HG02938 (cell line): ENCODE measurements at regions not wholly inside any gene's neighbourhood (a gene's known extent, or its start where the extent isn't known, plus 50 kb on each side); places are given as distances from the start of the nearest gene placed in this dataset.

Source experiments
- ATAC-seq: cut with Tn5 transposase; IDR thresholded peaks from one replicate; pipeline ENCODE4 v1.9.1; 2021; ENCODE audit warnings: mild to moderate bottlenecking, moderate library complexity; ENCODE audit not compliant: unreplicated experiment

DNA sequence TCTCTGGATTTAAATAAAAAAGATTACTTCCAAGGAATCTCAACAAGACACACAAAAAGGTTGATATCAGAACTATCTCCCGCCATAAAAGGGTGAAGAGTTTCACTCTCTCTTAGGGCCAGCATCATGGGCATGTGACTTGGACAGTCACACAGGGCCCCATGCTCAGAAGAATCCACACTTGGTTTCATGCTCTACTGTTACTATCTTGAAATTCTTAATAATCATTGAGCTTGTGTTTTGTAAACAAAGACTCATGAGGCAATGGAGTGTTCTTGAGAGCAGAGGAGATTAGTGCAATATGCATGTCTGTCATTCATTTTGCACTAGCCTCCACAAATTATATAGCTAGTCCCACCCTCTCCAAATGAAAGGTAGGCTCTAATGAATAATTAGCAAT, 58.4 kb downstream of the HMHB1 start:
- ATAC-seq, result no peak

GRCh38 chr5:143870871-143871632, 59.1 kb downstream of the HMHB1 start:
- no peak for ATAC-seq

DNA sequence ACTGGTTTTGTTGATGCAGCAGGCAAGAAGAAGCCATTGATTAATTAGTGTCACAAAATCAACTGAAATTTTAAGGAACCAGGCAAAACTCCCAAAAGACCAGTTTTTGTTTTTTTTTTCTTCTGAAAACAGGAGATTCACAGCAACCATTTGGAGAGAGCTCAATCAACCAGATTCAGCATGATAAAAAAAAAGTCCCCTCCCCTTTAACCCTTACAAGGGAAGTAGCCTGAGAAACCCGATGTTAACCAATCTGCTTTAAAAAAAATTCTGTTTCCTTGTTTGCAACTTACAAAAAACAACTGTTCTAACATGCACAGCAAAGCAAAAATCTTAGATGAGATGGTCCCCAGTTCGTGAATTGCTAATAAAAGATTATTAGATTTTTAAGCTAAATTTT, 59.7 kb downstream of the HMHB1 start:
- no peak for ATAC-seq

- no peak for ATAC-seq
Observed at GRCh38 chr5:143874312-143874711, 62.4 kb downstream of the HMHB1 start.

GRCh38 chr5:143877196-143877595, 65.2 kb downstream of the HMHB1 start:
- ATAC-seq, result no peak

- ATAC-seq, result no peak
Observed at GRCh38 chr5:143878430-143878829, 66.5 kb downstream of the HMHB1 start.

DNA sequence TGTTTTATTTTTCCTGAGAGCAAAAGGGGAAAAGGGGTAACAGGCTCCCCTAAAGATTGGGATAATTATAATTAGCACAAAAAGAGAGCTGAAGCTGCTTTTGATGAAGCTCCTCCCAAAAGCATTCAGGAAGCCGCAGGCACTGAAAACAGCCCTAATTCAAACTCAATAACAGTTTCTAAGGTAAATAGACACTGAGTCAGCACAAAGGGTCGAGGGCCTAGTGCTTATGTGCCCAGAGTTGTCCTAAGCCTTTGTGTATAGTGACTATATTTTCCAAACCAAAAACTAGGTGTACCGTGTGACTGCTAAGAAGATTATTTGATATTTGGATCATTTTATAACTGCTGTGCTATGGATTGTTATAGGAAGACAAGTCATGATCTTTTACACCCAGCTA, 67.7 kb downstream of the HMHB1 start:
- no peak for ATAC-seq

- ATAC-seq, result no peak
Observed at GRCh38 chr5:143880178-143880577, 68.2 kb downstream of the HMHB1 start.

- no peak for ATAC-seq
Observed at GRCh38 chr5:143882520-143882919, 70.6 kb downstream of the HMHB1 start.

GRCh38 chr5:143886096-143886495, 74.1 kb downstream of the HMHB1 start:
- ATAC-seq, result no peak

DNA sequence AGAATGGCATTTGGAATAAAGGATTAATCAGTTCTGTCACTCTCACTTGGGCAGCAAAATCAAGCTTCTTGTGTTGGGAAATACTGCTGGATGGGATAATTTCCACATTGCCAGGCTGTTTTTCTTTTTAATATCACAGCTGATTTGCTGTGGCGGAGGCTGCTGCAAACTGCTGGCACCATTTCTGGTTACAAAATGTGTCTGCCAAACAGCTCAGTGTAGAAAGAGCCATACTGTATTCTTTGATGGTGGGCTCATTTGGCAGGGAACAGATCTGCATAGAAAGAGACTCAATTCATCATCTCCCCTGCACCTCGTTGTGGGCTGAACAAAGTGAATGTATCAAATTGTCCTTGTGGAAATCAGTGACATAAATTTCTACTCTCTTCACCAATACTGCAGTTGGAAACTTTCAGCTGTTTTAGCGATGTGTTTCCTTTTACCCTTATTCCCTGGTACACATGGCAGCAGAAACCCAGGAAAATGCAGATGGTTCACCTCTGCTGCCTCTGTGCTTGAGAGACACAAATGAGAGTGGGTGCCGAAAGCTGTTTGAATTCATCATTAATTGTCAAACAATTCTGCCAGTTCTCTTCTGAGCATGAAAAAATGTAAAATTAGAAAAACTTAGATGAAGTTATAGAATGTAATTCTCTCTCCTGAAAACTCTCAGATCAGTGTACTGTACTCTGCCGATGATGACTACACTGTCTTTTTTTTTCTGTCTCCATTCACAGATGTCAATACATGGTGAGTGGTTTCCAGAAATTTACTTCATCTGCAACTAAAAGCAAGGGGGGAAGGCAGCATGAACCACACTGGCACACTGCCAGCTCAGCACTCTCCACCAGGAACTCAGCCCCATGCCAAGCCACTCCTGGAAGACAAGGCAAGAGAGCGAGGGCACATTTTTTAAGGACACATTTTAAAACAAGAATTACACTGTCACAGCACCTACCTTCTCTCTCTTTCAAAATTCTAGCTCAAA, 75.0 kb downstream of the HMHB1 start:
- ATAC-seq, result no peak

DNA sequence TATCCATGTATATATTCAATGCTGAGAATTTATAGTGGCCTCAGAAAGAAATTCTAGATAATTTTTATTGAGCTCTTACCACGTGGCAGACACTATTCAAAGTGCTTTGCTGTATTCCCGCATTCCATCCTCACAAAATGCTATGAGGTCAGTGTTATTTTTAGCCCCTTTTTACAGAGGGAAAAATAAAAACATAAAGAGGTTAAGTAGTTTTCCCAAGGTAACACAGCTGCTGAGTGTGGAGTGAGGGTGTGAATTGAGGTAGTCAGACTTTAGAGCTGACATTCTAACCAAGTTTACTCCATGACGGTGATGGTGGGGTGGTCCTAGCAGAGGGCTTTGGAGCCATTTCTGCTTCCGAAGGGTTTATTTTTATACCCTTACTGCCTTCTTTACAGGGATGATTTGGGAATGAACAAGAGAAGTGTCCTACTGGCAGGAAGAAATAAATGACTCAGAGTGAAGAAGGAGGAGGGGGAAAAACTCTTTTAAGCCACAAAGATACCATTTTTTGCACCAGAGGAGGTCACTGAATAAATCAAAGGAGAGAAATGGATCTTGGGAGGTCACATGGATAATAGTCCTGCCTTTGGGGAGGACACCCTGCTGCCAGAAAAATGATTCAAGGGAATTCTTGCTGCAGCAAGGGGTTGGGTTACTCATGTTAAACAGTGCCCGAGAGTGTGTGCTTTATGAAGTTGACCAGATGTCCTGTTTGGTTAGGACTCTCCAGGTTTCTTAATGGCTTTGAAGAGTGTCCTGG, 76.1 kb downstream of the HMHB1 start:
- no peak for ATAC-seq

- no peak for ATAC-seq
Observed at GRCh38 chr5:143888912-143889311, 77.0 kb downstream of the HMHB1 start.

- no peak for ATAC-seq
Observed at GRCh38 chr5:143889986-143890385, 78.0 kb downstream of the HMHB1 start.

DNA sequence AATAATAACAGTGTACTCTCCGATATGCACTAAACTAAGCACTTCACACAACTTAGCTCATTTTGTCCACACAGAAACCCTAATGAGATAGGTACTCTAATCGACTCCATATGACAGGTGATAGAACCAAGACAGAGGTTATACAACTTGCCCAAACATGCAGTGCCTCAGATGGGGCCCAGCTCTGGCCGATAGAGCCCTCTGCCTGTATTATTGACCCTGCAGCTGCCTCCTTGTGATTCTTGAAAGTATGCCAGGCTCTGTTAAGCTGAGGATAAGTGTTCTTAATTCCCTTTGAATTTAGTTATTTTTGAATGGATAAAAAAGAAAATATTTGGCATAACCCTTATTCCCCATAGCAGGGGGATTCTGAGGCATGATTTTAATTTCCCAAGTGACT, 78.5 kb downstream of the HMHB1 start:
- ATAC-seq, result no peak

GRCh38 chr5:143892271-143892670, 80.3 kb downstream of the HMHB1 start:
- ATAC-seq, result no peak

DNA sequence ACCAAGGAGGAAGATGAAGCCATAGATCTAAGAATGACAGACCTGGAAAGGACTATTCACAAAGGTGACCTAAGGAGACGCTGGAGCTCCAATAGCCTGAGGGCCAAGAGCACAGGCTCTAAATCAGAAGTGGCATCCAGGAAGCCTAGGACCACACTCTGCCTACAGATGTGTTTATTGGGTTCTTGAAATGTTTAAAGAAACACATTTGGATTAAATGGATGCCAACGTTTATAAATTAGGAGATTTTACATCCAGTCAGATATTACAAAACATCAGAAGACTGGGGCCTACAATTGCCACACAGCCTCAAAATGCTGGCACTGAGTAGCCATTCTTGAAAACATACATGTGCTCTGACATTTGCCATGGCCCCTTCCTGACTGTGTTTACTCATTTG, 80.9 kb downstream of the HMHB1 start:
- ATAC-seq, result no peak

- ATAC-seq, result no peak
Observed at GRCh38 chr5:143893638-143894037, 81.7 kb downstream of the HMHB1 start.

GRCh38 chr5:143896516-143896915, 84.6 kb downstream of the HMHB1 start:
- no peak for ATAC-seq

GRCh38 chr5:143896966-143897365, 85.0 kb downstream of the HMHB1 start:
- no peak for ATAC-seq

DNA sequence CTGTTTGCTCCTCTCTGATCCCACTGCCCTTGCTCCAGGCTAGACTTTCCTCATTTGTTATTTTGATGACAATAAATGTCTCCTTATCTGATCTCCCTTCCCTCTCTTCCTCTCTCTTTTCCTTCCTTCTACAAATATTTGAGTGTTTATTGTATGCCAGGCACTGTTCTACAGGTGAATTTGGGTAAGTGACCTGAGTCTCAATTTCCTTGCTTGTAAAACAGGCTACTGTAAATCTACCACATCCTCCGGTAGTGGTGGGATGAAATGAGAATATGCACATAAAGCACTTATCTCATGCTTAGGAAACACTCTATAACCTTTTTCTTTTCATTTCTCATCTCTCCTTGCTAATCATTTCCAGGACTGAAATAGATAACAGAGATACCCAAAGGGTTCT, 86.4 kb downstream of the HMHB1 start:
- no peak for ATAC-seq
